NCI-H1105 treated with DMSO at 0.1 percent for 48 hours (cell line): ENCODE measurements at regions not wholly inside any gene's neighbourhood (a gene's known extent, or its start where the extent isn't known, plus 50 kb on each side); places are given as distances from the start of the nearest gene placed in this dataset.

Experiments
- DNase-seq: peaks from one replicate; lab custom pipeline; 2025; lab: John Stamatoyannopoulos, UW

DNA sequence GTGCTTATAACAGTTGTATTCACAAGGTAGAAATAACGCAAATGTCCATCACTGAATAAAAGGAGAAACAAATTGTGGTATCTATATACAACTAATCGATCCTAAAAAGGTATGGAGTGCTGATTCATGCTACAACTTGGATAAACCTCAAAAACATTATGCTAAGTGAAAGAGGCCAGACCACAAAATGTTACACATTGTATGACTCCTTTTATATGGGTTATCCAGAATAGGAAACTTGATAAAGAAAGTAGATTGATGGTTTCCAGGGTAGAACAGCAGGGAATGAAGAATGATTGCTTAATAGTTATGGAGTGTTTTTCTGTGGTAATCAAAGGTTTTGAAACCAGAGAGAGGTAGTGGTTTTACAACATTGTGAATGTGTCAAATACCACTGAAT is 432.2 kb upstream of the TRIB2 start:
- no peak for DNase-seq

DNA sequence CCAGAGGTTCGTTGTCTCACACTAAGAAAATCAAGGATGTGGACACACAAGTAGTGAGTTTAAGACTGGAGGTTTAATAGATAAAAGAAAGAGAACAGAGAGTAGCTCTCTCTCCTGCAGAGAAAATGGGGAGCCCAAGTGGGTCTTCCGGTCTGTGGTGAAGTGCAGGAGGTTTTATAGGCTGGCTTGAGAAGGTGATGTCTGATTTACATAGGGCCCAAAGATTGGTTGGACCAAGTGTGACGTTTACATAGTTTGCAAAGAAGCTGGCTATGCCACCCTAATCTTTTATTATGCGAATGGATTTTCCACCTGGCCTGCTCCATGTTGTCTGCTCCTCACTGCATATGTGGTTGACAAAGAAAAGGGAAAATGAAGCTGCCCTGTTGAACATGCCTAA is 430.4 kb upstream of the TRIB2 start:
- no peak for DNase-seq

DNA sequence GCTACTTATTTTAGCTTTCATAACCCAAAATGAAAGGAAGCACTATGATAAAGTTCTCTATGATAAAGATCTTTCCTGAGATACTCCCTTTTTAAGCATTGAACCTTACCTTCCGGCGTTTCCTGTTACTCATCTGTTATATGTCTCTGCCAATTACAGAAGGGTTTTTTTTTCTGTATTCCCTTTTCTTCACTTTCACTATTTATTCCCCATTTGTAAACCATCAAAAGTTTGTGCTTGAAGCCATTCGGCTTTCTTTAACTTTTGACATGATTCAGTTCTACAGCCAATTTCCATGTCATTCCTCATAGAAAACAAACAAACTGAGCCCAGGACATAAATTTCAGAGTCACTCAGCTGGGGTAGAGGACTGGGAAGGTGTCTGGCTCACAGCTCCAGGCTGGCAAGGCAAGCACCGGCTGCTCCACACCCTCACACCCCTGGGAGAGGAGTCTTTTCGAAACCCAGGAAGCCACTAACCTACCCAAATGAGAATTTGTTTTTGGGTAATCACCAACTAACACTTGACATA is 429.4 kb upstream of the TRIB2 start:
- no peak for DNase-seq

- DNase-seq = no peak
Observed at GRCh38 chr2:12288048-12288447, 428.7 kb upstream of the TRIB2 start.

- no peak for DNase-seq
Observed at GRCh38 chr2:12289120-12289802, 427.5 kb upstream of the TRIB2 start.

DNA sequence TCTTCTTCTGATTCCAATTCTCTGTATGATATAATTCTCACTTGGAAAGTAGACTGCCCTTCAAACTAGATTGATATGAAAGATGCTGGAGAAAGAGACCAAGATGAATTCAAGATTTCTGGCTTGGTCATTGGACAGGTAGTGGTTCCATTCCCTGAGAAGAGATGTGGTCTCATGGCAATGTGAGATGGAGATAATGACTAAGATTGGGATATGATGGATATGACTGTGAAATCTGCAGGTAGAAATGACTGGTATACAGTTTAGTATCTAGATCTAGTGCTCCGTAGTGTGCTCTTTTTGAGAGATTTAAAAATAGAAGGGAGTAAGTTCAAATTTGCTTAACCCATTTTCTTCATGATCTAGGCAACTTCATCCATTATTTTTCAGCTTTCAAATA is 425.4 kb upstream of the TRIB2 start:
- DNase-seq = no peak

GRCh38 chr2:12293874-12294273 is 422.9 kb upstream of the TRIB2 start:
- DNase-seq = no peak

DNA sequence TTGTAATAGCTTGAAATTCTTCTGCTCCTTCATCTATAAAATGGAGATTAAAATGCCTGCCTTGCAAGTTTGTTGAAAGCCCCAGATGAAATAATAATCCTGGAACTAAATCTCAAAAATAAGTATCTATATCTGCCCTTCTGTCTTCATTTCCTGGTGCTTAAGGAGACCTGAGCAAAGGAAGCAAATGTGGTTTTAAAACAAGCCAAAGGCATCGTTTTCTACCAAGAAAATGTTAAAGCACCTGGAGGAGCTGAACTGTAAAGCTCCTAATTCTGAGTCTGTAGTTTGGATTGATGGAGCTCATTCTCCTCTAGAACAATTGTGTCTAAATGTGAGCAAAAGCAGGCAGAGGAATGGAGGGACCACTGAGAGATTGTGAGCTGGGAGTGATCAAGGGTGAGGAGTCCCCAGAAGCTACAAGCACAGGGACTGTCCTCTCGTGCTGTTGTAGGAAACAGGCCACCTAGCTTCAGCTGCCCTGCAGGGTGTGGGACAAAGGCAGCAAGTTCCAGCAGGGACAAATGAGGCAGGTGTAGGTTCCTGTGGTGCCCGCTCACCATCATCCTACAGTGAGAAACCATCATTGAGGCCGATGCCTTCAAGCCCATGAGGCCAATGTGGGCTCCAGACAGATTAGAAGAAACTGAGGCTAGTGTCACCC is 420.7 kb upstream of the TRIB2 start:
- no peak for DNase-seq

DNA sequence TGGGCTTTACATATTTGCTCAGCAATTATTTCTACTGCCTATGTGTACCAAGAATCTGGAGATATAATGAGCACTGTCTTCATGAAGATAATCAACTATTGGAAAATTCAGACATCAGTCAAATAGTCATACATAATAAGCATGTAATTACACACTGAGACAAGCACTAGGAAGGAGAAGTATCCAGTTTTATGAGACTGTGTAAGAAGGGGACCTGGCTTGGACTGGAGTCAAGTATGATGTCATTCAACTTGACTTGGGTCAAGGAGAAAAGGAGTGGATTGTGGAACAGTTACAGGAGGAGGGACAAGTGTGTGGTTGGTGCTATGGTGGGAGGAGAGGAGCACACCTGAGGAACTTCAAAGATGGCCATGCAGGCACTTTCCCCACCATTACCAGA is 419.8 kb upstream of the TRIB2 start:
- DNase-seq = no peak

DNA sequence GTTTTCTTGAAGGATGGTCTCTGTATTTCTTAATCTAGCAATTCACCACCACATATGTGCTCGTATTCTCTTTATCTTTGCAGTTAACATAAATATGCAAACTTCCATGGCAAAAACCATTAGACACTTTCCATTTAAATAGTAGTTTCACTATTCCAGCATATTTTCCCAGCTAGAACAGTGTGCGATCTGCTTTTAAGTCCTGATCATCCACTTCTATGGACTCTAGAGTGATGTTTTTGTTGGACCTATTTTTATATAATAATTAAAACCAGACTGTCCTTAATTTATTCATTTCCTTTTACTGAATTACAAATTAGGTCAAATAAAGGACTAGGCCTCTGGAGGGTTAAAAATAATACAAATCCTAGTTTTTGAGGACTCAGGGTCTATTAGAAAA is 418.4 kb upstream of the TRIB2 start:
- DNase-seq = no peak

- DNase-seq = no peak
Observed at GRCh38 chr2:12299431-12299830, 417.3 kb upstream of the TRIB2 start.

- no peak for DNase-seq
Observed at GRCh38 chr2:12300019-12300602, 416.6 kb upstream of the TRIB2 start.

- DNase-seq = no peak
Observed at GRCh38 chr2:12300927-12301326, 415.8 kb upstream of the TRIB2 start.

- DNase-seq = no peak
Observed at GRCh38 chr2:12302140-12302539, 414.6 kb upstream of the TRIB2 start.

DNA sequence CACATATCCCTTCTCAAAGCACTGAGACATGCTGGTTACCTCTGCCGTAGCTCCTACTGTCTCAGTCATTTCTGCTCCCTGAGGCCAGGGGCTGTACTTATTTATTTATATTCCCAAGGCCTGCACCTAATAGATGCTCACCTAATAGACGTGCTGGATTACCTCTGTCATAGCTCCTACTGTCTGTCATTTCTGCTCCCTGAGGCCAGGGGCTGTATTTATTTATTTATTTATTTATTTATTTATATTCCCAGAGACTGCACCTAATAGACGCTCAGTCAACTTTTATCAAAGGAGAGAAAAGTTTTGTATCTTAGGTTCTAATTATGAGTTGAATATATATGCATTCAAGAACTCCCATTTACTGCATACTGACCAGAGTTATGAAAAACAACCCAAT is 414.0 kb upstream of the TRIB2 start:
- no peak for DNase-seq

- DNase-seq = no peak
Observed at GRCh38 chr2:12303181-12304030, 413.3 kb upstream of the TRIB2 start.

DNA sequence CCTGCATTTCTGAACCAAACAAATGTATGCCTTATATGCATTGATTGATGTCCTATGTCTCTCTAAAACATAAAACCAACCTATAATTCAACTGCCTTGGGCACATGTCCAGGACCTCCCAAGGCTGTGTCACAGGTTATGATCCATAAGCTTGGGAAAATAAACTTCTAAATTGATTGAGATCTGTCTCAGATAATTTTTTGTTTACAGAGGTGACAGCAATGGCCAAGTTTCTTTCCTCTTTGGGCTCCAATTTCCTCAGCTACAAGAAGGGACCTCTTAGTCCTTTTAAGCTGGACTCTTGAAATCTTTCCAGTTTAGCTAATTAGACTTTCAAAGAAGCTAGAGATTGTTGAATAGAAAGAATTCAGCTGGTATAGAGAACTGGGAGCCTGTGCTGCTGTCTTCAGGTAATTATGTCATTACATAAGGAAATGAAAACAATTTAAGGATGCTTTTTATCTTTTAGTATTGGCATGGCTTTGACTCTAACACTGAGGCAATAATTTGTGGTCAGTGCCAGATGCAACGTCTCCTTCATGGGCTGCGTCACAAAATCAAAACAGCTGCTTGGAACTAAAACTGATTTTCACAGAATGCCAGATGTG is 412.1 kb upstream of the TRIB2 start:
- peak; percentile 46 for DNase-seq

- DNase-seq = no peak
Observed at GRCh38 chr2:12305931-12306330, 410.8 kb upstream of the TRIB2 start.

GRCh38 chr2:12310399-12310798 is 406.3 kb upstream of the TRIB2 start:
- no peak for DNase-seq

DNA sequence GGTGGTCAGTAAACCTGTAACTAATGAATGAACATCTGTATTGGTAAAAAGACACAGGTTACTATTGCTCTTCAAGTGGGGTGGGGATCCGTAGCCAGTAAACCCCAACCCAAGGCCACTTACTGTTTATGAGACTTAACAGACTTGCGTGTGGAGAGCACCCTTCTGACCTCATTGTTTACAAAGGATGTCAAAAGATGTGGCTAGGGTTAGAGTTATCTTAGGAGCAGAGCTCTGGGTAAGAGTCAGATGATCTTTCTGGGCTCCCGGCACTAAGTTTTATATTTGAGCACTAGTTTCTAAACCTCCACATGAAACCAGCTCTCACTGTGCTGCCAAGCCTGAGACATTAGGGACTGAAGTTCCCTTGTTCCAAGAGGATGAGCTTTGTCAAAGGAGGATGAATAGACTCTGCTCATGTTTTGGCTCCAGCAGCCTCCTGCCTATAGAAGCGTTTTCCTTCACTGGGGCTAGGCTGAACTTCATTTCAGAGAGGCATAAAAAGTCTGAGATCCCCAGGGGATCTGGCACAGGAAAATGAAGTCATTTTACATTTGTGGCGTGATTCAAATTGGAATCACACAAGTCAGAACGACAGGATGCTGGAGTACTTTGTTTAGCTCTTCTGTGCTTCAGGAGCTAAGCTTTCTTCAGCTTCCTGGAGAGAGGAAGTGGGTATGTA is 403.1 kb upstream of the TRIB2 start:
- DNase-seq = no peak

GRCh38 chr2:12314127-12314760 is 402.5 kb upstream of the TRIB2 start:
- DNase-seq = no peak
